Adrenal gland (tissue), 9 donors: ENCODE measurements at regions not wholly inside any gene's neighbourhood (a gene's known extent, or its start where the extent isn't known, plus 50 kb on each side); places are given as distances from the start of the nearest gene placed in this dataset.

Experiments
- DNase-seq, 7 donors: peaks; one replicate each; pipeline ENCODE4 v3.0.0-alpha.2; 2019 to 2020
- H3K27ac ChIP-seq, 5 donors: fragments of 200-600 bp; sonication (generic) in 4 of 5; 1 replicate in 3 of 5; 2 replicates in 2 of 5; pipeline versions ENCODE4 v1.5.1 to v1.8.0; 2016 to 2020; ENCODE audit warnings: mild to moderate bottlenecking in 1 of 5
- H3K27me3 ChIP-seq: fragments of 200-600 bp; 2 replicates; pipeline ENCODE4 v1.8.0; 2021
- H3K36me3 ChIP-seq, 2 donors: fragments of 200-600 bp; replicated peaks in 1 of 2; 1 replicate in 1 of 2; 2 replicates in 1 of 2; pipeline versions ENCODE4 v1.5.1 to v1.8.0; 2018 to 2022
- H3K4me1 ChIP-seq, 2 donors: fragments of 200-600 bp; replicated peaks in 1 of 2; 1 replicate in 1 of 2; 2 replicates in 1 of 2; pipeline versions ENCODE4 v1.5.1 to v1.8.0; 2018 to 2021
- H3K4me3 ChIP-seq, 4 donors: fragments of 200-600 bp; sonication (generic) in 3 of 4; one replicate each; pipeline ENCODE4 v1.5.1; 2016 to 2018
- H3K9me3 ChIP-seq, 3 donors: fragments of 200-600 bp; sonication (generic) in 1 of 3; replicated peaks in 1 of 3; 1 replicate in 2 of 3; 2 replicates in 1 of 3; pipeline versions ENCODE4 v1.5.1 to v1.8.0; 2016 to 2021
- POLR2A ChIP-seq, 2 donors: fragments of 450-650 bp; IDR thresholded peaks; one replicate each; pipeline ENCODE4 v1.6.1; 2017; ENCODE audit warnings: antibody characterized with exemption in 2 of 2, mild to moderate bottlenecking in 2 of 2, moderate library complexity in 1 of 2
- WGBS, 4 donors: extraction: QIAGEN DNeasy Blood & Tissue Kit in 2 of 4; methylation state at CpG; one replicate each; pipeline versions ENCODE4 v1.1.5 to v1.1.7; 2013 to 2017; 5-methylcytosine and 5-hydroxymethylcytosine counted together
- intact Hi-C, 2 donors: fragments of 100-400 bp; cut with DNase I; formaldehyde crosslinking; loops; one replicate each; pipeline versions ENCODE4 v1.14.1 to v1.15.0; 2022 to 2023
- TF ChIP-seq, protein P1 (sequence below), 6 experiments: fragments of 450-650 bp in 4 of 6; fragments of 200-600 bp in 2 of 6; sonication (generic) in 1 of 6; IDR thresholded peaks; 1 replicate in 5 of 6; 2 replicates in 1 of 6; pipeline versions ENCODE4 v1.5.1 to v1.8.0; 2016 to 2021; ENCODE audit warnings: antibody characterized with exemption in 6 of 6, mild to moderate bottlenecking in 2 of 6, moderate library complexity in 1 of 6
- donor health status: healthy with polysubstance abuse.
- donor health status: Bipolar disorder and iron deficiency.
- donor health status: DM: yes; HTN: yes; CAD: no.
- donor health status: DM: no; HTN: no; CAD: no.
- donor health status: DM: no; HTN: no; CAD: no.

DNA sequence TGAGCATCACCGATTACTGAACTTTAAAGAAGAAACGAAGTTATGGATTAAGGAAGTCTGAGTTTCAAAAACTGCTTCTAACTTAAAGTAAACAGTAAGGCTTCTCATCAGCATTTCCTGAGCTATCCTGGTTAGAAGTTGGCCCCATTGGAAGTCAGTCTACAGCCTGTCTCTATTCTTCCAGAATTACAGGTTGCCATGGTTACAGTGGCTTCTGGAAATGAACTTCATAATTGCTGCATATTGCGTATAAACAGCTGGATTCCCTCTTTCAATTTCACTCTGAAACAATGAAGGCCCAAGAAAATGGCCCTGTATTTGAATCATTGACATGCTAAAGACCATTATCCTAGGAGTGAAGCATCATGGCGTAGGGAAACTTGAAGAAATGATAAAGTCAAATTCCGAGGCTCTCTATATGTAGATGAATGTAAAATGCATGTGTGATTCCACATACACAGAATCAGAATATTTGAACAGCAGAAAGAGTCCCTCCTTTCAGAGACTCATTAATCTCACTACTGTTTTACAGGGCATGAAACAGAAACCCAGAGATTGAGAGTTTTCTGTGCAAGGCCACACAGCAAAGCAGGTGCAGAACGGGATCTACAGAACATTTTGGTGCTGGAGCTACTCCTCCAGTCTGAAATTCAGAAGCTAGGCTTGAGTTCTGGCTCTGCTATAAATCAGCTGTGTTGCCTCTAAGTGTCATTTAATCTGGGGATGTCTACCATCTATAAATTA is 856.4 kb upstream of the CELF4 start:
- Histone ChIP-seq H3K27ac (no peak overlapping the region), H3K36me3 (no peaks in the 10 kb centered on the region), H3K4me3 (no peak overlapping the region), H3K27me3 (no peaks in the 10 kb centered on the region), H3K9me3 (no peaks in the 10 kb centered on the region), H3K4me1 (no peaks in the 10 kb centered on the region)
- TF ChIP-seq, protein P1, sequence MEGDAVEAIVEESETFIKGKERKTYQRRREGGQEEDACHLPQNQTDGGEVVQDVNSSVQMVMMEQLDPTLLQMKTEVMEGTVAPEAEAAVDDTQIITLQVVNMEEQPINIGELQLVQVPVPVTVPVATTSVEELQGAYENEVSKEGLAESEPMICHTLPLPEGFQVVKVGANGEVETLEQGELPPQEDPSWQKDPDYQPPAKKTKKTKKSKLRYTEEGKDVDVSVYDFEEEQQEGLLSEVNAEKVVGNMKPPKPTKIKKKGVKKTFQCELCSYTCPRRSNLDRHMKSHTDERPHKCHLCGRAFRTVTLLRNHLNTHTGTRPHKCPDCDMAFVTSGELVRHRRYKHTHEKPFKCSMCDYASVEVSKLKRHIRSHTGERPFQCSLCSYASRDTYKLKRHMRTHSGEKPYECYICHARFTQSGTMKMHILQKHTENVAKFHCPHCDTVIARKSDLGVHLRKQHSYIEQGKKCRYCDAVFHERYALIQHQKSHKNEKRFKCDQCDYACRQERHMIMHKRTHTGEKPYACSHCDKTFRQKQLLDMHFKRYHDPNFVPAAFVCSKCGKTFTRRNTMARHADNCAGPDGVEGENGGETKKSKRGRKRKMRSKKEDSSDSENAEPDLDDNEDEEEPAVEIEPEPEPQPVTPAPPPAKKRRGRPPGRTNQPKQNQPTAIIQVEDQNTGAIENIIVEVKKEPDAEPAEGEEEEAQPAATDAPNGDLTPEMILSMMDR (IDR thresholded peaks at IDR 0.05), result no peak
- TF ChIP-seq POLR2A (IDR thresholded peaks at IDR 0.05), result no peak
- intact Hi-C loops, result no loop called here
- DNase-seq, result no peak
- 79 to 90% (median 86%) methylated on average over 6 of the region's 6 CpGs for WGBS, 4 donors

GRCh38 chr18:38421021-38421420 is 855.4 kb upstream of the CELF4 start:
- H3K36me3 ChIP-seq, result no peaks in the 10 kb centered on the region
- H3K4me3 ChIP-seq, result no peak overlapping the region
- H3K27me3 ChIP-seq, result no peaks in the 10 kb centered on the region
- no peak for DNase-seq
- intact Hi-C loops, result no loop called here
- 84 to 89% (median 87%) methylated on average over 10 of the region's 10 CpGs for WGBS, 4 donors
- no peaks in the 10 kb centered on the region for H3K9me3 ChIP-seq
- no peaks in the 10 kb centered on the region for H3K4me1 ChIP-seq
- TF ChIP-seq POLR2A (IDR thresholded peaks at IDR 0.05), result no peak
- TF ChIP-seq, protein P1 (IDR thresholded peaks at IDR 0.05), result no peak
- no peak overlapping the region for H3K27ac ChIP-seq

- TF ChIP-seq, protein P1 (IDR thresholded peaks at IDR 0.05), result no peak
- no peak for TF ChIP-seq POLR2A (IDR thresholded peaks at IDR 0.05)
- no peaks in the 10 kb centered on the region for H3K36me3 ChIP-seq
- H3K27ac ChIP-seq, result no peak overlapping the region
- intact Hi-C loops, result no loop called here
- H3K9me3 ChIP-seq, result no peaks in the 10 kb centered on the region
- H3K4me3 ChIP-seq, result no peak overlapping the region
- no peaks in the 10 kb centered on the region for H3K27me3 ChIP-seq
- no peak for DNase-seq
- H3K4me1 ChIP-seq, result no peaks in the 10 kb centered on the region
- WGBS, 4 donors, result 58 to 68% (median 65%) methylated on average over 3 of the region's 3 CpGs
These were observed 855.0 kb upstream of the CELF4 start for GRCh38 chr18:38420611-38421010.

DNA sequence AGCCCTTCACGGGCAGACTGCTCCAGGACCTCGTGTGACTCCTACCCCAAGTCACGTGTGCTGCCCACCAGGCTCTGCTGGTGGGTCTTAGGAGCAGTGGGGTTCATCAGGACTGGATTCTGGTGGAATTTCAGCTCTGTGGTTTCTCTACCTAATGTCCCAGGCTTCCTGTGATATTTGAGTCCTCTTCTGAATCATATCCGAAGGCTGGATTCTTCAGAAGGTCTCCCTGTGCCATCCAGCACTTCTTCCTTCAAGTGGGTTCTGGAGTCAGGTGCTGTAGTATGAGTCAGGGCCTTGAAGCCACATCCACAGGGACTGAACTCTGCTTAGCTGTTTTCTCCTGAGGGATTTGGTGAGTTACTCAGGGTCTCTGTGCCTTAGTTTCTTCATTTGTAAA is 850.2 kb upstream of the CELF4 start:
- TF ChIP-seq, protein P1 (IDR thresholded peaks at IDR 0.05), result no peak
- TF ChIP-seq POLR2A (IDR thresholded peaks at IDR 0.05), result no peak
- H3K27me3 ChIP-seq, result no peaks in the 10 kb centered on the region
- DNase-seq, result no peak
- H3K4me3 ChIP-seq, result no peak overlapping the region
- no peaks in the 10 kb centered on the region for H3K36me3 ChIP-seq
- WGBS, 4 donors, result 51 to 92% (median 85%) methylated on average over 4 of the region's 4 CpGs
- no peaks in the 10 kb centered on the region for H3K4me1 ChIP-seq
- H3K9me3 ChIP-seq, result no peaks in the 10 kb centered on the region
- H3K27ac ChIP-seq, result no peak overlapping the region
- intact Hi-C loops, result no loop called here
